PC-9 (cell line): ENCODE measurements at regions not wholly inside any gene's neighbourhood (a gene's known extent, or its start where the extent isn't known, plus 50 kb on each side); places are given as distances from the start of the nearest gene placed in this dataset.

Experiments used
- BruUV-seq: library from RNA; stranded (reverse); fragments of 400-500 nt; replicated peaks from 2 replicates; lab custom pipeline; 2021; lab: Mats Ljungman, UMichigan
- CTCF ChIA-PET: fragments of 300-600 bp; sonication (Branson Sonifier 250); formaldehyde crosslinking; loops from one replicate; lab custom pipeline; 2022; ENCODE audit warnings: antibody characterized with exemption; lab: Charles Lee
- POLR2A ChIA-PET: fragments of 300-600 bp; sonication (Branson Sonifier 250); formaldehyde crosslinking; loops from one replicate; lab custom pipeline; 2022; ENCODE audit warnings: antibody characterized with exemption; ENCODE audit not compliant: unreplicated experiment; lab: Charles Lee
- DNase-seq, 2 experiments: peaks; one replicate each; pipeline versions ENCODE4 v3.0.0 to v3.0.0-alpha.2; 2015 to 2022; ENCODE audit warnings: mixed read lengths in 1 of 2
- H2AFZ ChIP-seq: fragments of 200-600 bp; sonication (generic); 2 replicates; pipeline ENCODE4 v1.8.1; 2017; ENCODE audit warnings: antibody characterized with exemption
- H3F3A ChIP-seq: fragments of 200-600 bp; sonication (generic); 2 replicates; pipeline ENCODE4 v1.8.1; 2017; ENCODE audit warnings: antibody characterized with exemption, mild to moderate bottlenecking, low read depth; ENCODE audit not compliant: insufficient read depth
- H3K27ac ChIP-seq: fragments of 200-600 bp; sonication (generic); 2 replicates; pipeline ENCODE4 v1.6.1; 2016; ENCODE audit warnings: mixed run types
- H3K27me3 ChIP-seq: fragments of 200-600 bp; sonication (generic); 2 replicates; pipeline ENCODE4 v1.6.1; 2016; ENCODE audit warnings: low read depth, mixed run types; ENCODE audit not compliant: insufficient read depth
- H3K36me3 ChIP-seq: fragments of 200-600 bp; sonication (generic); 2 replicates; pipeline ENCODE4 v1.6.1; 2016; ENCODE audit warnings: low read depth, mixed run types
- H3K4me1 ChIP-seq: fragments of 200-600 bp; sonication (generic); replicated peaks from 2 replicates; pipeline ENCODE4 v1.6.1; 2016; ENCODE audit warnings: mixed run types; ENCODE audit not compliant: insufficient read depth
- H3K4me2 ChIP-seq: fragments of 200-600 bp; sonication (generic); 2 replicates; pipeline ENCODE4 v1.6.1; 2017; ENCODE audit warnings: mixed run types
- H3K4me3 ChIP-seq: fragments of 200-600 bp; sonication (generic); 2 replicates; pipeline ENCODE4 v1.6.1; 2016; ENCODE audit warnings: mixed run types
- H3K79me2 ChIP-seq: fragments of 200-600 bp; sonication (generic); 2 replicates; pipeline ENCODE4 v1.6.1; 2017; ENCODE audit warnings: low read depth, mixed run types
- H3K9me2 ChIP-seq: fragments of 200-600 bp; sonication (generic); 2 replicates; pipeline ENCODE4 v1.8.1; 2017; ENCODE audit warnings: mild to moderate bottlenecking; ENCODE audit not compliant: insufficient read depth
- H3K9me3 ChIP-seq: fragments of 200-600 bp; sonication (generic); 2 replicates; pipeline ENCODE4 v1.8.1; 2016; ENCODE audit warnings: low read depth; ENCODE audit not compliant: insufficient read depth
- H4K20me1 ChIP-seq: fragments of 200-600 bp; sonication (generic); 2 replicates; pipeline ENCODE4 v1.8.1; 2017; ENCODE audit not compliant: insufficient read depth
- EZH2 ChIP-seq: fragments of 200-600 bp; sonication (generic); IDR thresholded peaks from 2 replicates; pipeline ENCODE4 v1.8.0; 2017; ENCODE audit warnings: antibody characterized with exemption, low read depth
- intact Hi-C: fragments of 100-400 bp; cut with micrococcal nuclease; formaldehyde crosslinking; loops from one replicate; pipeline ENCODE4 v1.10.0; 2022; ENCODE audit not compliant: unreplicated experiment
- TF ChIP-seq, protein P1 (sequence below): fragments of 200-600 bp; sonication (generic); conservative IDR thresholded peaks from 2 replicates; pipeline ENCODE4 v1.6.1; 2017; ENCODE audit warnings: mixed run types, antibody characterized with exemption, mild to moderate bottlenecking, moderate library complexity

DNA sequence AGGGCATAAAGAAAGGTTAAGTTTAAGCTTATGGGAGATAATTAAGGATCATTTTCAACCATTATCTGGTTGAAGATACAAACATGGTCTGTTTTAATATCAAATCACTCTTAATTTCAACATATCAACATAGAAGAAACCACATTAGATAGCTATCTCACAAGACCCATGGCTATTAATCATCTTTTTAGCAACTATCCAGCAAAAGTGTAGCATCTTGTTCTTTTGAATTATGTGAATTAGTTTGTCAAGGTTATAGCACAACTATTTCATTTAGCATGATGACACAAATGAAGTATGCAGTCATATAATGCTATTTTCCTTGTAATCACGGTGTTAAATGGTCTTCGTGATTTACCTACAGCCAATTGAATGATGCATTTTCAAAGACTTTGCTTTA, 58.9 kb upstream of the PPP1R9A start:
- Histone ChIP-seq H3K9me3 (no peaks in the 10 kb centered on the region; the same call in 1 of the 2 replicates), H3K4me3 (no peak overlapping the region), H3K36me3 (no peaks in the 10 kb centered on the region), H3K4me1 (no peaks in the 10 kb centered on the region), H3K4me2 (no peak overlapping the region), H3K27me3 (no peaks in the 10 kb centered on the region), H3K27ac (no peak overlapping the region), H2AFZ (no peak overlapping the region), H3K9me2 (peaks cover 11% of the 10 kb centered on the region; the same call in 1 of the 2 replicates), H3K79me2 (no peaks in the 10 kb centered on the region), H3F3A (no peaks in the 10 kb centered on the region), H4K20me1 (no peaks in the 10 kb centered on the region)
- no TSS peak for BruUV-seq
- TF ChIP-seq, protein P1, sequence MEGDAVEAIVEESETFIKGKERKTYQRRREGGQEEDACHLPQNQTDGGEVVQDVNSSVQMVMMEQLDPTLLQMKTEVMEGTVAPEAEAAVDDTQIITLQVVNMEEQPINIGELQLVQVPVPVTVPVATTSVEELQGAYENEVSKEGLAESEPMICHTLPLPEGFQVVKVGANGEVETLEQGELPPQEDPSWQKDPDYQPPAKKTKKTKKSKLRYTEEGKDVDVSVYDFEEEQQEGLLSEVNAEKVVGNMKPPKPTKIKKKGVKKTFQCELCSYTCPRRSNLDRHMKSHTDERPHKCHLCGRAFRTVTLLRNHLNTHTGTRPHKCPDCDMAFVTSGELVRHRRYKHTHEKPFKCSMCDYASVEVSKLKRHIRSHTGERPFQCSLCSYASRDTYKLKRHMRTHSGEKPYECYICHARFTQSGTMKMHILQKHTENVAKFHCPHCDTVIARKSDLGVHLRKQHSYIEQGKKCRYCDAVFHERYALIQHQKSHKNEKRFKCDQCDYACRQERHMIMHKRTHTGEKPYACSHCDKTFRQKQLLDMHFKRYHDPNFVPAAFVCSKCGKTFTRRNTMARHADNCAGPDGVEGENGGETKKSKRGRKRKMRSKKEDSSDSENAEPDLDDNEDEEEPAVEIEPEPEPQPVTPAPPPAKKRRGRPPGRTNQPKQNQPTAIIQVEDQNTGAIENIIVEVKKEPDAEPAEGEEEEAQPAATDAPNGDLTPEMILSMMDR = no peak
- TF ChIP-seq EZH2 = no peak
- ChIA-PET POLR2A (no interaction called here), CTCF (no interaction called here)
- no peak for DNase-seq
- intact Hi-C loops = no loop called here

DNA sequence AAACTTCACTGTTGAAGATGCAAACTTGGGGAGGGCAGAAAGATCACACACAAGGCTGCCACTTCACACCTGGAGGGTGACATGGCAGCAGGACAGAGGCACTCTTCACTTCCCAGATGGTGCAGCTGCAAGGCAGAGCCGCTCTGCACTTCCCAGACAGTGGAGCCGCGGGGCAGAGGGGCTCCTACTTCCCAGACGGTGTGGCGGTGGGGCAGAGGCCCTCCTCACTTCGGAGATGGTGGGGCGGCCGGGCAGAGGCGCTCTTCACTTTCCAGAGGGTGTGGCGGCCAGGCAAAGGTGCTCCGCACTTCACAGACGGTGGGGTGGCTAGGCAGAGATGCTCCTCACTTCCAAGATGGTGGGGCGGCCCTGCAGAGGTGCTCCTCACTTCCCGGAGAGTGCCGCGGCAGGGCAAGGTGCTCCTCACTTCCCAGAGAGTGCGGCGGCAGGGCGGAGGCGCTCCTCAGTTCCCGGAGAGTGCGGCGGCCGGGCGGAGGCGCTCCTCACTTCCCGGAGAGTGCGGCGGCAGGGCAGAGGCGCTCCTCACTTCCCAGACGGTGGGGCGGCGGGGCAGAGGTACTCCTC, 58.3 kb upstream of the PPP1R9A start:
- no peaks in the 10 kb centered on the region; the same call in 1 of the 2 replicates for H3K9me3 ChIP-seq
- no peaks in the 10 kb centered on the region for H3F3A ChIP-seq
- TF ChIP-seq EZH2 = no peak
- TF ChIP-seq, protein P1 = no peak
- H3K27me3 ChIP-seq = no peaks in the 10 kb centered on the region
- H3K4me1 ChIP-seq = no peaks in the 10 kb centered on the region
- no TSS peak for BruUV-seq
- no peak overlapping the region for H3K4me3 ChIP-seq
- peaks cover 11% of the 10 kb centered on the region; the same call in 1 of the 2 replicates for H3K9me2 ChIP-seq
- ChIA-PET POLR2A (no interaction called here), CTCF (no interaction called here)
- no peaks in the 10 kb centered on the region for H3K79me2 ChIP-seq
- DNase-seq = no peak
- H3K4me2 ChIP-seq = no peak overlapping the region
- H3K36me3 ChIP-seq = no peaks in the 10 kb centered on the region
- no peak overlapping the region for H3K27ac ChIP-seq
- H2AFZ ChIP-seq = no peak overlapping the region
- no peaks in the 10 kb centered on the region for H4K20me1 ChIP-seq
- intact Hi-C loops = no loop called here

DNA sequence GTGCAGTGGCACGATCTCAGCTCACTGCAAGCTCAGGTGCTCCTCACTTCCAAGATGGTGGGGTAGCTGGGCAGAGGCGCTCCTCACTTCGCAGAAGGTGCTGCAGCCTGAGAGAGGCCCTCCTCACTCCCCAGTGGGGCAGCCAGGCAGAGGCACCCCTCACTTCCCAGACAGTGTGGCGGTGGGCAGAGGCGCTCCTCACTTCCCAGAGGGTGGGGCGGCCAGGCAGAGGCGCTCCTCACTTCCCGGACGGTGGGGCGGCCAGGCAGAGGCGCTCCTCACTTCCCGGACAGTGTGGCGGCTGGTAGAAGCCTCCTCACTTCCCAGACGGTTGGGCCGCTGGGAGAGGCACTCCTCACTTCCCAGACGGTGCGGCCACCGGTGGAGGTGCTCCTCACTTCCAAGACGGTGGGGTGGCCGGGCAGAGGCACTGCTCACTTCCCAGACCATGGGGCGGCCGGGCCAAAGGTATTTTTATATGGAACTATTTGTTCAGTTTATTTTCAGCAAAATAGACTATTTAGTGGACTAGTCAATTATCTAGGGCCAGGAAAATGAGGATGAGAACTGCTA, 57.7 kb upstream of the PPP1R9A start:
- POLR2A ChIA-PET = no interaction called here
- BruUV-seq = no TSS peak

More for the DNA sequence above, 57.7 kb upstream of the PPP1R9A start:
- intact Hi-C loops = no loop called here
- CTCF ChIA-PET = no interaction called here
- H3K4me2 ChIP-seq = no peak overlapping the region
- peaks cover 11% of the 10 kb centered on the region; the same call in 1 of the 2 replicates for H3K9me2 ChIP-seq
- TF ChIP-seq EZH2 = no peak
- TF ChIP-seq, protein P1 = no peak
- DNase-seq = no peak
- H2AFZ ChIP-seq = no peak overlapping the region
- H3K9me3 ChIP-seq = no peaks in the 10 kb centered on the region; the same call in 1 of the 2 replicates
- H3K4me3 ChIP-seq = no peak overlapping the region
- H3K36me3 ChIP-seq = no peaks in the 10 kb centered on the region
- no peaks in the 10 kb centered on the region for H3K27me3 ChIP-seq
- no peaks in the 10 kb centered on the region for H4K20me1 ChIP-seq
- no peaks in the 10 kb centered on the region for H3K79me2 ChIP-seq
- H3K4me1 ChIP-seq = no peaks in the 10 kb centered on the region
- H3F3A ChIP-seq = no peaks in the 10 kb centered on the region
- H3K27ac ChIP-seq = no peak overlapping the region
